HEK293 (cell line): ENCODE measurements at regions not wholly inside any gene's neighbourhood (a gene's known extent, or its start where the extent isn't known, plus 50 kb on each side); places are given as distances from the start of the nearest gene placed in this dataset.
A peak's percentile ranks its signal among the peaks of the same experiment; 100 is the strongest.

Source experiments
- GLIS1 ChIP-seq: fragments of 450-650 bp; formaldehyde crosslinking; IDR thresholded peaks from 2 replicates; pipeline ENCODE4 v1.5.1; 2016; ENCODE audit warnings: missing biosample characterization, missing genetic modification characterization
- GLIS2 ChIP-seq: fragments of 450-650 bp; formaldehyde crosslinking; IDR thresholded peaks from 2 replicates; pipeline ENCODE4 v1.5.1; 2016; ENCODE audit warnings: missing biosample characterization, missing genetic modification characterization
- HOXC10 ChIP-seq: sonication (generic); formaldehyde crosslinking; IDR thresholded peaks from 2 replicates; pipeline ENCODE4 v1.8.1; 2023; ENCODE audit warnings: mild to moderate bottlenecking, missing genetic modification reagents
- KLF10 ChIP-seq: fragments of 450-650 bp; IDR thresholded peaks from 2 replicates; pipeline ENCODE4 v1.5.1; 2018; ENCODE audit warnings: missing biosample characterization, mild to moderate bottlenecking, missing genetic modification characterization
- ZBTB21 ChIP-seq: fragments of 450-650 bp; formaldehyde crosslinking; IDR thresholded peaks from 2 replicates; pipeline ENCODE4 v1.5.1; 2017; ENCODE audit warnings: missing biosample characterization, missing genetic modification characterization
- ZBTB7A ChIP-seq: fragments of 450-650 bp; formaldehyde crosslinking; IDR thresholded peaks from 2 replicates; pipeline ENCODE4 v1.5.1; 2016; ENCODE audit warnings: low read depth, missing biosample characterization, missing genetic modification characterization
- ZNF10 ChIP-seq: fragments of 450-650 bp; formaldehyde crosslinking; IDR thresholded peaks from 2 replicates; pipeline ENCODE4 v1.5.1; 2017; ENCODE audit warnings: missing biosample characterization, missing genetic modification characterization
- ZNF133 ChIP-seq: fragments of 450-650 bp; formaldehyde crosslinking; IDR thresholded peaks from 2 replicates; pipeline ENCODE4 v1.5.1; 2016; ENCODE audit warnings: missing biosample characterization, missing genetic modification characterization
- ZNF274 ChIP-seq, 2 experiments: fragments of 200-500 bp in 1 of 2; fragments of 450-650 bp in 1 of 2; sonication (Bioruptor generic) in 1 of 2; formaldehyde crosslinking in 1 of 2; IDR thresholded peaks; 2 replicates each; pipeline versions ENCODE4 v1.5.1 to v1.6.1; 2014 to 2016; ENCODE audit warnings: borderline replicate concordance in 1 of 2, inconsistent platforms in 1 of 2, low read length in 1 of 2, missing biosample characterization in 1 of 2, missing genetic modification characterization in 1 of 2
- ZNF335 ChIP-seq: fragments of 450-650 bp; formaldehyde crosslinking; conservative IDR thresholded peaks from 2 replicates; pipeline ENCODE4 v1.5.1; 2016; ENCODE audit warnings: missing biosample characterization, missing genetic modification characterization
- ZNF350 ChIP-seq: fragments of 450-650 bp; formaldehyde crosslinking; IDR thresholded peaks from 2 replicates; pipeline ENCODE4 v1.5.0; 2017; ENCODE audit warnings: missing biosample characterization, mild to moderate bottlenecking, missing genetic modification characterization
- ZNF394 ChIP-seq: fragments of 450-650 bp; formaldehyde crosslinking; IDR thresholded peaks from 2 replicates; pipeline ENCODE4 v1.5.1; 2016; ENCODE audit warnings: missing biosample characterization, missing genetic modification characterization, mild to moderate bottlenecking, moderate library complexity, borderline replicate concordance
- ZNF423 ChIP-seq: fragments of 450-650 bp; formaldehyde crosslinking; IDR thresholded peaks from 2 replicates; pipeline ENCODE4 v1.5.1; 2016; ENCODE audit warnings: missing biosample characterization, missing genetic modification characterization
- ZNF664 ChIP-seq: fragments of 450-650 bp; formaldehyde crosslinking; IDR thresholded peaks from 2 replicates; pipeline ENCODE4 v1.5.1; 2016; ENCODE audit warnings: missing biosample characterization, missing genetic modification characterization
- ZNF785 ChIP-seq: fragments of 450-650 bp; formaldehyde crosslinking; IDR thresholded peaks from 2 replicates; pipeline ENCODE4 v1.5.1; 2016; ENCODE audit warnings: missing biosample characterization, missing genetic modification characterization
- ZNF792 ChIP-seq: fragments of 450-650 bp; formaldehyde crosslinking; IDR thresholded peaks from 2 replicates; pipeline ENCODE4 v1.5.1; 2016; ENCODE audit warnings: missing biosample characterization, missing genetic modification characterization
- TF ChIP-seq, protein P1 (sequence below): fragments of 450-650 bp; formaldehyde crosslinking; IDR thresholded peaks from 2 replicates; pipeline ENCODE4 v1.5.1; 2016; ENCODE audit warnings: missing biosample characterization, missing genetic modification characterization
- TF ChIP-seq, protein P2 (sequence below): fragments of 450-650 bp; formaldehyde crosslinking; IDR thresholded peaks from 2 replicates; pipeline ENCODE4 v1.5.1; 2016; ENCODE audit warnings: missing biosample characterization, missing genetic modification characterization, borderline replicate concordance
- TF ChIP-seq, protein P3 (sequence below): fragments of 450-650 bp; IDR thresholded peaks from 2 replicates; pipeline ENCODE4 v1.5.1; 2018; ENCODE audit warnings: missing biosample characterization, mild to moderate bottlenecking, missing genetic modification characterization
- TF ChIP-seq, protein P4 (sequence below): fragments of 450-650 bp; formaldehyde crosslinking; IDR thresholded peaks from 2 replicates; pipeline ENCODE4 v1.5.1; 2016; ENCODE audit warnings: missing biosample characterization, missing genetic modification characterization
- TF ChIP-seq, protein P5 (sequence below): fragments of 450-650 bp; formaldehyde crosslinking; IDR thresholded peaks from 2 replicates; pipeline ENCODE4 v1.5.1; 2017; ENCODE audit warnings: missing biosample characterization, missing genetic modification characterization
- TF ChIP-seq, protein P6 (sequence below): fragments of 450-650 bp; formaldehyde crosslinking; IDR thresholded peaks from 2 replicates; pipeline ENCODE4 v1.5.1; 2017; ENCODE audit warnings: missing biosample characterization, missing genetic modification characterization
- TF ChIP-seq, protein P7 (sequence below): fragments of 450-650 bp; formaldehyde crosslinking; IDR thresholded peaks from 2 replicates; pipeline ENCODE4 v1.5.1; 2017; ENCODE audit warnings: missing biosample characterization, missing genetic modification characterization
- TF ChIP-seq, protein P8 (sequence below): fragments of 450-650 bp; formaldehyde crosslinking; IDR thresholded peaks from 2 replicates; pipeline ENCODE4 v1.5.1; 2016; ENCODE audit warnings: missing biosample characterization, missing genetic modification characterization

DNA sequence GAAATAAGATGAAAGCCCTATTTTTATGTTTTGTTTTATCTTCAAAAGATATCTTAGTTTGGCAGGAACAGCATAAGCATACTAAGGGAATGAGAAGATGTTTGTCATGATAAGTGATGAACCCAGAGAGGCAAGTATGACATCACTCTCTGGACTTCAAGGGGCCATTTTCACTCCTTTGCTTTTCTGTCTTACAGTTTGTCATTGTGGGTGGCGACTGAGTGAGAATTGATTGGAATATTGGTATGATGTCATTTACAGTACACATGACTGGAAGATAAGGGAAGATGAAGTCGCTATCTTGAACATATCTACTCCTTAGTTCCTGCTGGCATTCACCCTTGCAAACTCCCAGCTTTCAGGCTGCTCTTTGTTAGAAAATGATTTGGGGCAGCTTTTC, 258.1 kb upstream of the RAB4A start (continued):
- TF ChIP-seq ZNF785 (tag by site-specific recombination) (no peak), ZNF423 (no peak), ZNF274 (IDR thresholded peaks at IDR 0.05; ENCODE audit: low read length) (no peak), ZNF274 (tag by site-specific recombination; IDR thresholded peaks at IDR 0.05; ENCODE audit: borderline replicate concordance) (no peak), ZBTB21 (tag by site-specific recombination) (peak; percentile 87), ZNF350 (tag by site-specific recombination) (no peak), ZNF664 (tag by site-specific recombination) (no peak), ZNF394 (peak; percentile 51; the same call in 1 of the 2 replicates), ZNF133 (no peak), ZNF335 (peak; percentile 70), GLIS2 (0 out of 2 replicates have a peak, but pooled peaks have one; percentile 13), ZNF10 (no peak), KLF10 (no peak), ZNF792 (tag by site-specific recombination) (no peak), HOXC10 (CRISPR knock-in tag) (no peak), GLIS1 (tag by site-specific recombination) (peak; percentile 59), ZBTB7A (tag by site-specific recombination) (no peak)
- TF ChIP-seq, protein P1, sequence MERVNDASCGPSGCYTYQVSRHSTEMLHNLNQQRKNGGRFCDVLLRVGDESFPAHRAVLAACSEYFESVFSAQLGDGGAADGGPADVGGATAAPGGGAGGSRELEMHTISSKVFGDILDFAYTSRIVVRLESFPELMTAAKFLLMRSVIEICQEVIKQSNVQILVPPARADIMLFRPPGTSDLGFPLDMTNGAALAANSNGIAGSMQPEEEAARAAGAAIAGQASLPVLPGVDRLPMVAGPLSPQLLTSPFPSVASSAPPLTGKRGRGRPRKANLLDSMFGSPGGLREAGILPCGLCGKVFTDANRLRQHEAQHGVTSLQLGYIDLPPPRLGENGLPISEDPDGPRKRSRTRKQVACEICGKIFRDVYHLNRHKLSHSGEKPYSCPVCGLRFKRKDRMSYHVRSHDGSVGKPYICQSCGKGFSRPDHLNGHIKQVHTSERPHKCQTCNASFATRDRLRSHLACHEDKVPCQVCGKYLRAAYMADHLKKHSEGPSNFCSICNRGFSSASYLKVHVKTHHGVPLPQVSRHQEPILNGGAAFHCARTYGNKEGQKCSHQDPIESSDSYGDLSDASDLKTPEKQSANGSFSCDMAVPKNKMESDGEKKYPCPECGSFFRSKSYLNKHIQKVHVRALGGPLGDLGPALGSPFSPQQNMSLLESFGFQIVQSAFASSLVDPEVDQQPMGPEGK: peak; percentile 29; the same call in 1 of the 2 replicates
- TF ChIP-seq, protein P2, sequence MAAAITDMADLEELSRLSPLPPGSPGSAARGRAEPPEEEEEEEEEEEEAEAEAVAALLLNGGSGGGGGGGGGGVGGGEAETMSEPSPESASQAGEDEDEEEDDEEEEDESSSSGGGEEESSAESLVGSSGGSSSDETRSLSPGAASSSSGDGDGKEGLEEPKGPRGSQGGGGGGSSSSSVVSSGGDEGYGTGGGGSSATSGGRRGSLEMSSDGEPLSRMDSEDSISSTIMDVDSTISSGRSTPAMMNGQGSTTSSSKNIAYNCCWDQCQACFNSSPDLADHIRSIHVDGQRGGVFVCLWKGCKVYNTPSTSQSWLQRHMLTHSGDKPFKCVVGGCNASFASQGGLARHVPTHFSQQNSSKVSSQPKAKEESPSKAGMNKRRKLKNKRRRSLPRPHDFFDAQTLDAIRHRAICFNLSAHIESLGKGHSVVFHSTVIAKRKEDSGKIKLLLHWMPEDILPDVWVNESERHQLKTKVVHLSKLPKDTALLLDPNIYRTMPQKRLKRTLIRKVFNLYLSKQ (tag by site-specific recombination): no peak
- TF ChIP-seq, protein P3, sequence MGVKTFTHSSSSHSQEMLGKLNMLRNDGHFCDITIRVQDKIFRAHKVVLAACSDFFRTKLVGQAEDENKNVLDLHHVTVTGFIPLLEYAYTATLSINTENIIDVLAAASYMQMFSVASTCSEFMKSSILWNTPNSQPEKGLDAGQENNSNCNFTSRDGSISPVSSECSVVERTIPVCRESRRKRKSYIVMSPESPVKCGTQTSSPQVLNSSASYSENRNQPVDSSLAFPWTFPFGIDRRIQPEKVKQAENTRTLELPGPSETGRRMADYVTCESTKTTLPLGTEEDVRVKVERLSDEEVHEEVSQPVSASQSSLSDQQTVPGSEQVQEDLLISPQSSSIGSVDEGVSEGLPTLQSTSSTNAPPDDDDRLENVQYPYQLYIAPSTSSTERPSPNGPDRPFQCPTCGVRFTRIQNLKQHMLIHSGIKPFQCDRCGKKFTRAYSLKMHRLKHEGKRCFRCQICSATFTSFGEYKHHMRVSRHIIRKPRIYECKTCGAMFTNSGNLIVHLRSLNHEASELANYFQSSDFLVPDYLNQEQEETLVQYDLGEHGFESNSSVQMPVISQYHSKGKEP (tag by site-specific recombination): no peak
- TF ChIP-seq, protein P4, sequence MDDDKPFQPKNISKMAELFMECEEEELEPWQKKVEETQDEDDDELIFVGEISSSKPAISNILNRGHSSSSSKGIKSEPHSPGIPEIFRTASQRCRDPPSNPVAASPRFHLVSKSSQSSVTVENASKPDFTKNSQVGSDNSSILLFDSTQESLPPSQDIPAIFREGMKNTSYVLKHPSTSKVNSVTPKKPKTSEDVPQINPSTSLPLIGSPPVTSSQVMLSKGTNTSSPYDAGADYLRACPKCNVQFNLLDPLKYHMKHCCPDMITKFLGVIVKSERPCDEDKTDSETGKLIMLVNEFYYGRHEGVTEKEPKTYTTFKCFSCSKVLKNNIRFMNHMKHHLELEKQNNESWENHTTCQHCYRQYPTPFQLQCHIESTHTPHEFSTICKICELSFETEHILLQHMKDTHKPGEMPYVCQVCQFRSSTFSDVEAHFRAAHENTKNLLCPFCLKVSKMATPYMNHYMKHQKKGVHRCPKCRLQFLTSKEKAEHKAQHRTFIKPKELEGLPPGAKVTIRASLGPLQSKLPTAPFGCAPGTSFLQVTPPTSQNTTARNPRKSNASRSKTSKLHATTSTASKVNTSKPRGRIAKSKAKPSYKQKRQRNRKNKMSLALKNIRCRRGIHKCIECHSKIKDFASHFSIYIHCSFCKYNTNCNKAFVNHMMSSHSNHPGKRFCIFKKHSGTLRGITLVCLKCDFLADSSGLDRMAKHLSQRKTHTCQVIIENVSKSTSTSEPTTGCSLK: no peak
- TF ChIP-seq, protein P5, sequence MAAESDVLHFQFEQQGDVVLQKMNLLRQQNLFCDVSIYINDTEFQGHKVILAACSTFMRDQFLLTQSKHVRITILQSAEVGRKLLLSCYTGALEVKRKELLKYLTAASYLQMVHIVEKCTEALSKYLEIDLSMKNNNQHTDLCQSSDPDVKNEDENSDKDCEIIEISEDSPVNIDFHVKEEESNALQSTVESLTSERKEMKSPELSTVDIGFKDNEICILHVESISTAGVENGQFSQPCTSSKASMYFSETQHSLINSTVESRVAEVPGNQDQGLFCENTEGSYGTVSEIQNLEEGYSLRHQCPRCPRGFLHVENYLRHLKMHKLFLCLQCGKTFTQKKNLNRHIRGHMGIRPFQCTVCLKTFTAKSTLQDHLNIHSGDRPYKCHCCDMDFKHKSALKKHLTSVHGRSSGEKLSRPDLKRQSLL (tag by site-specific recombination): no peak
- TF ChIP-seq, protein P6, sequence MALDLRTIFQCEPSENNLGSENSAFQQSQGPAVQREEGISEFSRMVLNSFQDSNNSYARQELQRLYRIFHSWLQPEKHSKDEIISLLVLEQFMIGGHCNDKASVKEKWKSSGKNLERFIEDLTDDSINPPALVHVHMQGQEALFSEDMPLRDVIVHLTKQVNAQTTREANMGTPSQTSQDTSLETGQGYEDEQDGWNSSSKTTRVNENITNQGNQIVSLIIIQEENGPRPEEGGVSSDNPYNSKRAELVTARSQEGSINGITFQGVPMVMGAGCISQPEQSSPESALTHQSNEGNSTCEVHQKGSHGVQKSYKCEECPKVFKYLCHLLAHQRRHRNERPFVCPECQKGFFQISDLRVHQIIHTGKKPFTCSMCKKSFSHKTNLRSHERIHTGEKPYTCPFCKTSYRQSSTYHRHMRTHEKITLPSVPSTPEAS (tag by site-specific recombination): no peak
- TF ChIP-seq, protein P7, sequence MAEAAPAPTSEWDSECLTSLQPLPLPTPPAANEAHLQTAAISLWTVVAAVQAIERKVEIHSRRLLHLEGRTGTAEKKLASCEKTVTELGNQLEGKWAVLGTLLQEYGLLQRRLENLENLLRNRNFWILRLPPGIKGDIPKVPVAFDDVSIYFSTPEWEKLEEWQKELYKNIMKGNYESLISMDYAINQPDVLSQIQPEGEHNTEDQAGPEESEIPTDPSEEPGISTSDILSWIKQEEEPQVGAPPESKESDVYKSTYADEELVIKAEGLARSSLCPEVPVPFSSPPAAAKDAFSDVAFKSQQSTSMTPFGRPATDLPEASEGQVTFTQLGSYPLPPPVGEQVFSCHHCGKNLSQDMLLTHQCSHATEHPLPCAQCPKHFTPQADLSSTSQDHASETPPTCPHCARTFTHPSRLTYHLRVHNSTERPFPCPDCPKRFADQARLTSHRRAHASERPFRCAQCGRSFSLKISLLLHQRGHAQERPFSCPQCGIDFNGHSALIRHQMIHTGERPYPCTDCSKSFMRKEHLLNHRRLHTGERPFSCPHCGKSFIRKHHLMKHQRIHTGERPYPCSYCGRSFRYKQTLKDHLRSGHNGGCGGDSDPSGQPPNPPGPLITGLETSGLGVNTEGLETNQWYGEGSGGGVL (tag by site-specific recombination): peak; percentile 50; the same call in 1 of the 2 replicates
- TF ChIP-seq, protein P8, sequence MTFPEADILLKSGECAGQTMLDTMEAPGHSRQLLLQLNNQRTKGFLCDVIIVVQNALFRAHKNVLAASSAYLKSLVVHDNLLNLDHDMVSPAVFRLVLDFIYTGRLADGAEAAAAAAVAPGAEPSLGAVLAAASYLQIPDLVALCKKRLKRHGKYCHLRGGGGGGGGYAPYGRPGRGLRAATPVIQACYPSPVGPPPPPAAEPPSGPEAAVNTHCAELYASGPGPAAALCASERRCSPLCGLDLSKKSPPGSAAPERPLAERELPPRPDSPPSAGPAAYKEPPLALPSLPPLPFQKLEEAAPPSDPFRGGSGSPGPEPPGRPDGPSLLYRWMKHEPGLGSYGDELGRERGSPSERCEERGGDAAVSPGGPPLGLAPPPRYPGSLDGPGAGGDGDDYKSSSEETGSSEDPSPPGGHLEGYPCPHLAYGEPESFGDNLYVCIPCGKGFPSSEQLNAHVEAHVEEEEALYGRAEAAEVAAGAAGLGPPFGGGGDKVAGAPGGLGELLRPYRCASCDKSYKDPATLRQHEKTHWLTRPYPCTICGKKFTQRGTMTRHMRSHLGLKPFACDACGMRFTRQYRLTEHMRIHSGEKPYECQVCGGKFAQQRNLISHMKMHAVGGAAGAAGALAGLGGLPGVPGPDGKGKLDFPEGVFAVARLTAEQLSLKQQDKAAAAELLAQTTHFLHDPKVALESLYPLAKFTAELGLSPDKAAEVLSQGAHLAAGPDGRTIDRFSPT (tag by site-specific recombination): peak; percentile 49
